NCI-H128 (cell line): ENCODE measurements at regions not wholly inside any gene's neighbourhood (a gene's known extent, or its start where the extent isn't known, plus 50 kb on each side); places are given as distances from the start of the nearest gene placed in this dataset.

Experiments used
- DNase-seq: peaks from one replicate; lab custom pipeline; 2025; ENCODE audit not compliant: unreplicated experiment; lab: John Stamatoyannopoulos, UW

DNA sequence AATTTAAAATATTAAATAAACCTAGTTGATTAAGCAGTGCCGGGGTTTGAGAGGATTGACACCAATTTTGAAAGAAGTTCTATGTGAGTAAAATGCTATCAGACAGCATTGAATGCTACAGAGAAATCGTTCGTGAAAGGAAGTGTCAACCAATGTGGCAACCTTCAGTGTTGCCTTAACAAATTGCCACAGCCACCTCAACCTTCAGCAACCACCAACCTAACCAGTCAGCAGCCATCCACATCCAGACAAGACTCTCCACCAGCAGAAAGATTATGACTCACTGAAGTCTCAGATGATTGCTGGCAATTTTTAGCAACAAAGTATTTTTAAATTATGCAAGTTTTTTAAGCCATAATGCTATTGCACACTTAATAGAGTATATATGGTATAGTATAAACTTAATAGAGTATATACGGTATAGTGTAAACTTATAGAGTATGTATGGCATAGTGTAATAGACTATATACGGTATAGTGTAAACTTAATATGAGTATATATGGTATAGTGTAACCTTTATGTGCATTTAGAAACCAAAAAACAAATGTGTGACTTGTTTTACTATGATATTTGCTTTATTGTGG, 65.3 kb upstream of the ID4 start:
- no peak for DNase-seq

GRCh38 chr6:19772891-19773290, 64.3 kb upstream of the ID4 start:
- DNase-seq = no peak

- no peak for DNase-seq
Measured at GRCh38 chr6:19781269-19781668, 55.9 kb upstream of the ID4 start.

- DNase-seq = no peak
Measured at GRCh38 chr6:19782588-19782987, 54.6 kb upstream of the ID4 start.
